Lower lobe of right lung (tissue), 2 donors: ENCODE measurements at regions not wholly inside any gene's neighbourhood (a gene's known extent, or its start where the extent isn't known, plus 50 kb on each side); places are given as distances from the start of the nearest gene placed in this dataset.

Experiments
- ATAC-seq, 2 donors: fragments of 200-7000 bp; cut with Tn5 transposase; one replicate each; pipeline ENCODE4 v1.9.1; 2020 to 2022; ENCODE audit warnings: mild to moderate bottlenecking in 2 of 2, moderate library complexity in 2 of 2
- DNase-seq: peaks from one replicate; pipeline ENCODE4 v3.0.0-alpha.2; 2020
- H3K27ac ChIP-seq: fragments of 200-600 bp; one replicate; pipeline ENCODE4 v1.8.0; 2022
- H3K27me3 ChIP-seq: fragments of 200-600 bp; one replicate; pipeline ENCODE4 v1.8.0; 2022; ENCODE audit warnings: low read depth
- H3K36me3 ChIP-seq: fragments of 200-600 bp; one replicate; pipeline ENCODE4 v1.8.0; 2022; ENCODE audit warnings: mild to moderate bottlenecking
- H3K4me1 ChIP-seq: fragments of 200-600 bp; one replicate; pipeline ENCODE4 v1.8.0; 2022
- H3K4me3 ChIP-seq: fragments of 200-600 bp; one replicate; pipeline ENCODE4 v1.8.0; 2022; ENCODE audit warnings: mild to moderate bottlenecking
- H3K9me3 ChIP-seq: fragments of 200-600 bp; one replicate; pipeline ENCODE4 v1.8.0; 2022
- intact Hi-C: fragments of 100-400 bp; cut with DNase I; formaldehyde crosslinking; loops from one replicate; pipeline ENCODE4 v1.11.0; 2022
- TF ChIP-seq, protein P1 (sequence below): fragments of 200-600 bp; IDR thresholded peaks from one replicate; pipeline ENCODE4 v1.8.0; 2022; ENCODE audit warnings: antibody characterized with exemption, mild to moderate bottlenecking
- donor health status: DM: no; HTN: yes; CAD: no; lungs with severe emphysema.

GRCh38 chr15:98257290-98257689, 296.8 kb downstream of the ARRDC4 start:
- no peaks in the 10 kb centered on the region for H3K4me1 ChIP-seq
- H3K9me3 ChIP-seq, result peaks cover 20% of the 10 kb centered on the region
- ATAC-seq (no peak), DNase-seq (no peak)
- no peaks in the 10 kb centered on the region for H3K27me3 ChIP-seq
- H3K36me3 ChIP-seq, result no peaks in the 10 kb centered on the region
- TF ChIP-seq, protein P1, sequence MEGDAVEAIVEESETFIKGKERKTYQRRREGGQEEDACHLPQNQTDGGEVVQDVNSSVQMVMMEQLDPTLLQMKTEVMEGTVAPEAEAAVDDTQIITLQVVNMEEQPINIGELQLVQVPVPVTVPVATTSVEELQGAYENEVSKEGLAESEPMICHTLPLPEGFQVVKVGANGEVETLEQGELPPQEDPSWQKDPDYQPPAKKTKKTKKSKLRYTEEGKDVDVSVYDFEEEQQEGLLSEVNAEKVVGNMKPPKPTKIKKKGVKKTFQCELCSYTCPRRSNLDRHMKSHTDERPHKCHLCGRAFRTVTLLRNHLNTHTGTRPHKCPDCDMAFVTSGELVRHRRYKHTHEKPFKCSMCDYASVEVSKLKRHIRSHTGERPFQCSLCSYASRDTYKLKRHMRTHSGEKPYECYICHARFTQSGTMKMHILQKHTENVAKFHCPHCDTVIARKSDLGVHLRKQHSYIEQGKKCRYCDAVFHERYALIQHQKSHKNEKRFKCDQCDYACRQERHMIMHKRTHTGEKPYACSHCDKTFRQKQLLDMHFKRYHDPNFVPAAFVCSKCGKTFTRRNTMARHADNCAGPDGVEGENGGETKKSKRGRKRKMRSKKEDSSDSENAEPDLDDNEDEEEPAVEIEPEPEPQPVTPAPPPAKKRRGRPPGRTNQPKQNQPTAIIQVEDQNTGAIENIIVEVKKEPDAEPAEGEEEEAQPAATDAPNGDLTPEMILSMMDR, result no peak
- no peak overlapping the region for H3K27ac ChIP-seq
- intact Hi-C loops, result no loop called here
- no peak overlapping the region for H3K4me3 ChIP-seq

- Histone ChIP-seq H3K9me3 (peaks cover 17% of the 10 kb centered on the region), H3K36me3 (no peaks in the 10 kb centered on the region), H3K27ac (no peak overlapping the region), H3K4me3 (no peak overlapping the region), H3K27me3 (no peaks in the 10 kb centered on the region), H3K4me1 (no peaks in the 10 kb centered on the region)
- TF ChIP-seq, protein P1, result no peak
- DNase-seq (no peak), ATAC-seq (no peak)
- intact Hi-C loops, result no loop called here
Observed at GRCh38 chr15:98263787-98264186, 303.3 kb downstream of the ARRDC4 start.

DNA sequence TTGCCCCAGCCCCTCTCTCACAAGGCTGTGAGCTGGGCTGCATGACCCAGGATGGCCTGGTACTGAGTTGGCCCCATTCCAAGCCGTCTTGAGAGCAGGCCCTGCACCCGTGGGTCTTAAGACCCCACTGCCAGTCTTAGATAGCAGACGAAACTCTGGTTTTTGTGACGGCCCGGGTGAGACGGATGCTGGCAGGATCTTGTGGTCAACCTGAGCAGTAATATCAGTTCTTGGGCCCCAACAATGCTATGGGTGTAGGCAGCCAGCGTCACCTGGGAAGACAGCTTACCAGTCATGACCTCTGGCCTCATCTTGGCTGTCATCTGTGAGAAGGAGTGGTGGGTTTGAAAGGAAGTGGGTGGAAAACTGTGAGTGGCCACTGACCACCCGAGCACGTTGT, 305.8 kb downstream of the ARRDC4 start:
- no peaks in the 10 kb centered on the region for H3K4me1 ChIP-seq
- no peaks in the 10 kb centered on the region for H3K36me3 ChIP-seq
- TF ChIP-seq, protein P1, result no peak
- intact Hi-C loops, result no loop called here
- H3K4me3 ChIP-seq, result no peak overlapping the region
- no peak for DNase-seq
- no peaks in the 10 kb centered on the region for H3K27me3 ChIP-seq
- H3K9me3 ChIP-seq, result peaks cover 17% of the 10 kb centered on the region
- ATAC-seq, result peak in 1 of 2 donors; percentile 17
- H3K27ac ChIP-seq, result no peak overlapping the region

DNA sequence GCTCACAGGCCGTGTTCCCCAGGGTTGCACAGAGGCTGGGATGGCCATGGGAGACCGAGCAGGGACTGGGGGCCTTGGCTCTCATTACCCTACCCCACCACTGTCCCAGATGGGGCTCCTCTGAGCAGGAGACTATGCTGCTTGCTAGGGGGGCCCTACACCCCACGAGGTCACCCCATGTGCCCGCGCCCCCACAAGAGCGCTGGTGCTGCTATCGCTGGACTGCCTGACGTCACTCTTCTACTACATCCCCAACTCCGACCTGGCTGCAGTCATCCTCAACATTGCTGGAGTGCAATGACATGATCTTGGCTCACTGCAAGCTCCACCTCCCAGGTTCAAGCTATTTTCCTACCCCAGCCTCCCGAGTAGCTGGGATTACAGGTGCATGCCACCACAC, 307.7 kb downstream of the ARRDC4 start:
- intact Hi-C loops, result no loop called here
- no peaks in the 10 kb centered on the region for H3K27me3 ChIP-seq
- no peak overlapping the region for H3K4me3 ChIP-seq
- H3K9me3 ChIP-seq, result peaks cover 11% of the 10 kb centered on the region
- no peak overlapping the region for H3K27ac ChIP-seq
- TF ChIP-seq, protein P1, result no peak
- ATAC-seq (peak in 1 of 2 donors; percentile 53), DNase-seq (no peak)
- H3K36me3 ChIP-seq, result no peaks in the 10 kb centered on the region
- H3K4me1 ChIP-seq, result no peaks in the 10 kb centered on the region

- intact Hi-C loops, result no loop called here
- Histone ChIP-seq H3K36me3 (no peaks in the 10 kb centered on the region), H3K4me3 (no peak overlapping the region), H3K27ac (no peak overlapping the region), H3K9me3 (peaks cover 11% of the 10 kb centered on the region), H3K27me3 (no peaks in the 10 kb centered on the region), H3K4me1 (no peaks in the 10 kb centered on the region)
- TF ChIP-seq, protein P1, result no peak
- ATAC-seq (no peak), DNase-seq (no peak)
Observed at GRCh38 chr15:98272625-98273024, 312.1 kb downstream of the ARRDC4 start.

- TF ChIP-seq, protein P1, result no peak
- Histone ChIP-seq H3K4me1 (no peaks in the 10 kb centered on the region), H3K27ac (no peak overlapping the region), H3K4me3 (no peak overlapping the region), H3K27me3 (no peaks in the 10 kb centered on the region), H3K36me3 (no peaks in the 10 kb centered on the region), H3K9me3 (no peaks in the 10 kb centered on the region)
- DNase-seq (no peak), ATAC-seq (no peak)
- intact Hi-C loops, result no loop called here
Observed at GRCh38 chr15:98276018-98276417, 315.5 kb downstream of the ARRDC4 start.
